ENCODE measurements at regions not wholly inside any gene's neighbourhood (a gene's known extent, or its start where the extent isn't known, plus 50 kb on each side); places are given as distances from the start of the nearest gene placed in this dataset.

DNA sequence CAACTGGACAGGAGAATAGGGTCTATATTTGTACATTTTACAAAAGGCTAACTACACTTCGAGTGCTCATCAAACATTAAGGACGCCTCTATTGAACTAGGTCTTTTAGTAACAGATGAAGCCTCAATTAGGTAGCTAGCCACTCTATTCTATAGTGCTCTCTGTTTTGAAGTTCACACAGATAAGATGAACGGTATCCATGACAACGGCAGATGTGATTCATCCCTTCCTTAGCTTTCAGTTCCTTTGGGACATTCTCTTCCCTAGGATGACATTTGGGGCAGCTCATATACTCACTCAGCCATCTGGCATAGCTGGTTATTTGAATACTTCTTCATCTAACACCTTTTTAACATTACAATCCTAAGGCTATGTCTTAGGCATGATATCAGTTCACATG is 62.4 kb upstream of the WDFY3 start:
- TF ChIP-seq, protein P1, sequence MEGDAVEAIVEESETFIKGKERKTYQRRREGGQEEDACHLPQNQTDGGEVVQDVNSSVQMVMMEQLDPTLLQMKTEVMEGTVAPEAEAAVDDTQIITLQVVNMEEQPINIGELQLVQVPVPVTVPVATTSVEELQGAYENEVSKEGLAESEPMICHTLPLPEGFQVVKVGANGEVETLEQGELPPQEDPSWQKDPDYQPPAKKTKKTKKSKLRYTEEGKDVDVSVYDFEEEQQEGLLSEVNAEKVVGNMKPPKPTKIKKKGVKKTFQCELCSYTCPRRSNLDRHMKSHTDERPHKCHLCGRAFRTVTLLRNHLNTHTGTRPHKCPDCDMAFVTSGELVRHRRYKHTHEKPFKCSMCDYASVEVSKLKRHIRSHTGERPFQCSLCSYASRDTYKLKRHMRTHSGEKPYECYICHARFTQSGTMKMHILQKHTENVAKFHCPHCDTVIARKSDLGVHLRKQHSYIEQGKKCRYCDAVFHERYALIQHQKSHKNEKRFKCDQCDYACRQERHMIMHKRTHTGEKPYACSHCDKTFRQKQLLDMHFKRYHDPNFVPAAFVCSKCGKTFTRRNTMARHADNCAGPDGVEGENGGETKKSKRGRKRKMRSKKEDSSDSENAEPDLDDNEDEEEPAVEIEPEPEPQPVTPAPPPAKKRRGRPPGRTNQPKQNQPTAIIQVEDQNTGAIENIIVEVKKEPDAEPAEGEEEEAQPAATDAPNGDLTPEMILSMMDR (IDR thresholded peaks at IDR 0.05): no peak
- no peak for TF ChIP-seq POLR2A (IDR thresholded peaks at IDR 0.05)
